ENCODE measurements at regions not wholly inside any gene's neighbourhood (a gene's known extent, or its start where the extent isn't known, plus 50 kb on each side); places are given as distances from the start of the nearest gene placed in this dataset.

- Mint-ChIP-seq H3K36me3 (no peaks in the 10 kb centered on the region), H3K9me3 (peaks cover 0 to 13% (median 5%) of the 10 kb centered on the region in 3 donors), H3K27ac (no peak overlapping the region), H3K4me1 (peaks cover 0 to 15% (median 9%) of the 10 kb centered on the region in 3 donors), H3K27me3 (peaks cover 6% of the 10 kb centered on the region), H3K4me3 (peak overlapping the region in 1 of 4 donors; percentile 37)
Measured at GRCh38 chr4:152079543-152080293, 318.9 kb upstream of the GATB start.

- Mint-ChIP-seq H3K4me3 (no peak overlapping the region), H3K4me1 (peaks cover 0 to 15% (median 9%) of the 10 kb centered on the region in 3 donors), H3K36me3 (no peaks in the 10 kb centered on the region), H3K27ac (no peak overlapping the region), H3K9me3 (peaks cover 0 to 13% (median 5%) of the 10 kb centered on the region in 3 donors), H3K27me3 (peaks cover 4% of the 10 kb centered on the region)
Measured at GRCh38 chr4:152079079-152079478, 318.3 kb upstream of the GATB start.

GRCh38 chr4:152077582-152077981 lies 316.8 kb upstream of the GATB start:
- H3K4me3 Mint-ChIP-seq = no peak overlapping the region
- H3K36me3 Mint-ChIP-seq = peaks cover 2% of the 10 kb centered on the region
- H3K27me3 Mint-ChIP-seq = peaks cover 3% of the 10 kb centered on the region
- peaks cover 0 to 13% (median 5%) of the 10 kb centered on the region in 3 donors for H3K9me3 Mint-ChIP-seq
- peak overlapping the region in 1 of 3 donors; percentile 39 for H3K27ac Mint-ChIP-seq
- peaks cover 0 to 15% (median 9%) of the 10 kb centered on the region in 3 donors for H3K4me1 Mint-ChIP-seq

GRCh38 chr4:152075253-152075928 lies 314.6 kb upstream of the GATB start:
- H3K9me3 Mint-ChIP-seq = peaks cover 0 to 5% (median 0%) of the 10 kb centered on the region in 3 donors
- H3K27ac Mint-ChIP-seq = no peak overlapping the region
- H3K27me3 Mint-ChIP-seq = peaks cover 4% of the 10 kb centered on the region
- peaks cover 0 to 8% (median 6%) of the 10 kb centered on the region in 3 donors for H3K4me1 Mint-ChIP-seq
- H3K36me3 Mint-ChIP-seq = peaks cover 2% of the 10 kb centered on the region
- H3K4me3 Mint-ChIP-seq = no peak overlapping the region

- Mint-ChIP-seq H3K27me3 (peaks cover 4% of the 10 kb centered on the region), H3K27ac (no peak overlapping the region), H3K4me3 (no peak overlapping the region), H3K4me1 (no peaks in the 10 kb centered on the region), H3K36me3 (peaks cover 2% of the 10 kb centered on the region), H3K9me3 (peaks cover 0 to 5% (median 0%) of the 10 kb centered on the region in 3 donors)
Measured at GRCh38 chr4:152074573-152074972, 313.8 kb upstream of the GATB start.

- peaks cover 0 to 5% (median 0%) of the 10 kb centered on the region in 3 donors for H3K9me3 Mint-ChIP-seq
- H3K4me1 Mint-ChIP-seq = no peaks in the 10 kb centered on the region
- H3K4me3 Mint-ChIP-seq = no peak overlapping the region
- H3K27me3 Mint-ChIP-seq = peaks cover 4% of the 10 kb centered on the region
- peaks cover 2% of the 10 kb centered on the region for H3K36me3 Mint-ChIP-seq
- H3K27ac Mint-ChIP-seq = no peak overlapping the region
Measured at GRCh38 chr4:152074088-152074437, 313.3 kb upstream of the GATB start.

DNA sequence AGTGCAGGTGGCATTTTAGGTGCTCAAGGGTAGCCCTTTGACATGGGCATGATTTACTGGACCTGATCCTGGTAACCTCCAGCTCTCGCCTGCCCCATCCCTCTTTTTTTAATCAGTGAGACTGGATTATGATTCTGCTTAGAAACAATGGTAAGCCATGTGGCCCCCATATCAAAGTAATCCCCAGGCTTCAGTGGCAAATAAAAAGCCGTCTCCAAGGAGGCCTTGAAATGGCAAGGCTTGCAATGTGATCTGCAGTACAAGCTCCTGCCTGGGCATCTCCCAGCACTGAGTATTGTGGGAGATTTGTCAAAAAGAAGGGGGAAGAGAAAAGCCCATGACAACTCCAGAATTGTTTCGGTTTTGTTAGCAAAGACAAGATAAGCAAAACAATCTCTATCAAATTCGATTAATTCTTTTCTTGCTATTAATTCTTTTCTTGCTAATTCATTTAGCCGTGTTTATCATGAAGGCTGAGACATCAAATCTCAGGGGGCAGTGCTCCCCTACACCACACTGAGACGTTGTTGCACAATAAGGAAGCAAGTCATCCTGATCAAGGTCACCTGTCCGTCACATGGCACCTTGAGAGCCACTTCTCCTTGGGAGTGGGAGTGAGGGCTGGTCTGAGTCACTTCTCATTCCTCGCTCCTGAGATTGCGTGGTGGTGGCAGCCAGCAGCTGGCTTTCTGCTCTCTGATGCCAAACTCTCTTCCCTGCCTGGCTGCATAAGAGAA lies 312.7 kb upstream of the GATB start:
- Mint-ChIP-seq H3K4me3 (no peak overlapping the region), H3K36me3 (peaks cover 2% of the 10 kb centered on the region), H3K4me1 (no peaks in the 10 kb centered on the region), H3K9me3 (peaks cover 0 to 5% (median 0%) of the 10 kb centered on the region in 3 donors), H3K27ac (no peak overlapping the region), H3K27me3 (peaks cover 4% of the 10 kb centered on the region)

DNA sequence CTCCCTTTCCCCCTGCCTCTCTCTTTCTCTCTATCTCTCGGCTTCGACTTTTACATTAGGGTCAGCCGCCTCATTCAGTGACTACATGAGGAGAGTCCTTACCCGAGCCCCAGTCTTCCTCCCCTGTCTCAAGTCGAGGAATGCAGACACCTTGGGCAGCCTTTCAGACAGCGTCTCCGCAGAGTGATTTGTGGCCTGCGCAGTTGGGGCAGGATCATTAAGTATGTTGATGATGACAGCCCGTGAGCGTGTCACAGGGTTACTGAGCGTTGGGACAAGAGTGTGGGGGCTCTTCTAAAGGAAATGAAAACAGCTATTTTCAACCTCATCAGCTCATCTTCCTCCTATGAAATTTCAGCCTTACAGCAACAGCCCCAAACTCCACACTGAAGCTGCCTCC lies 312.1 kb upstream of the GATB start:
- no peaks in the 10 kb centered on the region for H3K4me1 Mint-ChIP-seq
- peaks cover 2% of the 10 kb centered on the region for H3K36me3 Mint-ChIP-seq
- H3K4me3 Mint-ChIP-seq = no peak overlapping the region
- peaks cover 0 to 5% (median 2%) of the 10 kb centered on the region in 3 donors for H3K9me3 Mint-ChIP-seq
- H3K27me3 Mint-ChIP-seq = peaks cover 4% of the 10 kb centered on the region
- no peak overlapping the region for H3K27ac Mint-ChIP-seq

DNA sequence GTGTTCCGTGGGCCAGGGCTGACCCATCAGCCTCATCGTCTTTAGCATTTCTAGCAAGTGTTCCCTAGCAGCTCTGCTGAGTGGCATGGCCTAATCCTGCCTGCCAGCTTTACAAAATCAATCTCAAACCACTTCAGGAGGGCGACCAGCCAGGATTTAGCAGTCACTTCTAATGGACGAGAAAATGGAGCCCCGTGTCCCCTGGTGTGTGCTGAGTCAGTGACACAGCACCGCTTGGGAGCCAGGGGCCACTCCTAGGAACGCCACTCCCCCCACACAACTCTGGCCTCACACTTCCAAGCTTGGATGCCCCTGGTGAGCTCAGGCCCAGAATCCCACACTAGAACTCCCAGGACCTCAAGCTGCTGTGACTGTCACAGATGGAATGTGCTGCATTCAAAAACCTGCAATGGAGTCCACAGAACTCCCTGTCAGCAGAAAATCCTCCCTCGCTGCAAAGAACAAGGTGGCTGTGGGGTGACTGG lies 311.2 kb upstream of the GATB start:
- H3K27me3 Mint-ChIP-seq = peaks cover 5% of the 10 kb centered on the region
- peaks cover 2% of the 10 kb centered on the region for H3K36me3 Mint-ChIP-seq
- no peak overlapping the region for H3K4me3 Mint-ChIP-seq
- H3K9me3 Mint-ChIP-seq = peaks cover under 1 to 5% (median 2%) of the 10 kb centered on the region in 3 donors
- no peaks in the 10 kb centered on the region for H3K4me1 Mint-ChIP-seq
- no peak overlapping the region for H3K27ac Mint-ChIP-seq

DNA sequence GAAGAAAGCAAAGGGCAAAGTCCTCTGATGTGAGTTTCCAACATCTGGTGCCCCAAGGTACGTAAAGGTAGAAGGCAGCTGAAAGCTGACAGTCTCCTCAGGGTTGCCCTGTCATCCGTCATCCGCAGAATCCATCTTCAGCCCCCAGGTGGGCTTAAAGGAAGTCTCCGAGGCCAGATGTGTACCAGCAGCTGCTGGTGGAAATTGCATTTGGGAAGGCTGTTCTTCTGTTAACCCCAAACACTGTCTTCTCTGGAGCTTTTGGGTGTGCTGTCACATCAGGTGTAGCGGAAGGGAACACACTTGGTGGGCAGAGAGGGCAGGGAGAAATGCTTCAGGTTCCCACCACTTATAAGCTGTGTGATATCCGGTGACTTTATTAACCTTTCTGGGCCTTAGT lies 310.0 kb upstream of the GATB start:
- Mint-ChIP-seq H3K36me3 (peaks cover 2% of the 10 kb centered on the region), H3K27ac (no peak overlapping the region), H3K27me3 (peaks cover 10% of the 10 kb centered on the region), H3K4me3 (no peak overlapping the region), H3K9me3 (peaks cover 1 to 5% (median 2%) of the 10 kb centered on the region in 3 donors), H3K4me1 (no peaks in the 10 kb centered on the region)

GRCh38 chr4:152068866-152069265 lies 308.1 kb upstream of the GATB start:
- H3K36me3 Mint-ChIP-seq = peaks cover 2% of the 10 kb centered on the region
- no peak overlapping the region for H3K4me3 Mint-ChIP-seq
- H3K9me3 Mint-ChIP-seq = peaks cover 1 to 5% (median 2%) of the 10 kb centered on the region in 3 donors
- H3K27ac Mint-ChIP-seq = no peak overlapping the region
- peaks cover 16% of the 10 kb centered on the region for H3K27me3 Mint-ChIP-seq
- H3K4me1 Mint-ChIP-seq = peaks cover 0 to 1% (median 0%) of the 10 kb centered on the region in 3 donors

GRCh38 chr4:152065545-152065944 lies 304.7 kb upstream of the GATB start:
- Mint-ChIP-seq H3K4me3 (no peak overlapping the region), H3K36me3 (no peaks in the 10 kb centered on the region), H3K9me3 (peaks cover under 1 to 5% (median 1%) of the 10 kb centered on the region in 3 donors), H3K27me3 (peaks cover 13% of the 10 kb centered on the region), H3K27ac (no peak overlapping the region), H3K4me1 (peaks cover 0 to 1% (median 0%) of the 10 kb centered on the region in 3 donors)

DNA sequence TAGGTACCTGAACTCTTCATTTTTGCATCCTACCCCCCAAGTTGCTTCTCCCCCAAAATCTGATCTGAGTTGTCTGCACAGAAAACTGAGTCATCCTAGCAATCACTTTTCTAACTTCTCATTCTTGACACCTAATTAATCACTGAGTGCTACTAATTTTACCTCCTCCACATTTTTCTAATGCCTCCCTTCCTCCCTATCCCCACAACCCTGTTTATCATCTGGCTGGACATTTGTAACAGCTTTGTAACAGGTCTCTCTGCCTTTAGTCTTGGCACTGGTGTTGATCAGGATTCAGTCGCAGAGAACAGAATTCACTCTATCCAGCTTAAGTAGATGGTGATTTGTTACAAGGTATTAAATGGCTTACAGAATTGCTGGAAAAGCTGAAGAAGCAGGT lies 303.9 kb upstream of the GATB start:
- H3K36me3 Mint-ChIP-seq = no peaks in the 10 kb centered on the region
- H3K4me1 Mint-ChIP-seq = peaks cover 0 to 1% (median 0%) of the 10 kb centered on the region in 3 donors
- no peak overlapping the region for H3K27ac Mint-ChIP-seq
- peaks cover 13% of the 10 kb centered on the region for H3K27me3 Mint-ChIP-seq
- peaks cover 0 to 5% (median 1%) of the 10 kb centered on the region in 3 donors for H3K9me3 Mint-ChIP-seq
- no peak overlapping the region for H3K4me3 Mint-ChIP-seq

DNA sequence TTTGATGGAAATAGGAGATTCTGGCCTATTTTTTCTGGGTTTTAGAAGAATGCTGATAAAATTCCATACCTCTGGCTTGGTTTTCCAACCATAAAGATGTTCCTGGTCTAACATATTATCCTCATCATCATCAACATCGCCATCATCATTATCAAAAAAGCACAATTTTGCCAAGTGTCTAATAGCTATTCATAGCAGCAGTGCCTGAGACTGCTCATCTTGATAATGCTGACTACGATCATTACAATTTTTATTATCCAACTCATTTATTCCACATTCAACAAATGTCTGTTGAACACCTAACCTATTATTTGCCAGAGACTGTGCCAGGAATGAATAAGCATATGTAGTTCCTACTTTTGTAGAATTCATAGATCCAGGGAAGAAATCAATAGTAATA lies 303.5 kb upstream of the GATB start:
- Mint-ChIP-seq H3K36me3 (no peaks in the 10 kb centered on the region), H3K4me3 (no peak overlapping the region), H3K27ac (no peak overlapping the region), H3K9me3 (peaks cover 0 to 5% (median 1%) of the 10 kb centered on the region in 3 donors), H3K27me3 (peaks cover 18% of the 10 kb centered on the region), H3K4me1 (peaks cover 0 to 1% (median 0%) of the 10 kb centered on the region in 3 donors)
